Gastroesophageal sphincter (tissue), 3 donors: ENCODE measurements at regions not wholly inside any gene's neighbourhood (a gene's known extent, or its start where the extent isn't known, plus 50 kb on each side); places are given as distances from the start of the nearest gene placed in this dataset.

Experiments used
- CTCF ChIP-seq, 4 experiments: fragments of 200-600 bp in 2 of 4; fragments of 450-650 bp in 2 of 4; sonication (generic) in 1 of 4; IDR thresholded peaks; one replicate each; pipeline ENCODE4 v1.5.1; 2017 to 2019; ENCODE audit warnings: antibody characterized with exemption in 4 of 4, mild to moderate bottlenecking in 2 of 4, moderate library complexity in 2 of 4
- POLR2A ChIP-seq, 2 donors: fragments of 450-650 bp; IDR thresholded peaks; one replicate each; pipeline ENCODE4 v1.6.1; 2017; ENCODE audit warnings: antibody characterized with exemption in 2 of 2, mild to moderate bottlenecking in 2 of 2, moderate library complexity in 1 of 2

GRCh38 chrX:25068340-25068739 lies 52.6 kb upstream of the ARX start:
- TF ChIP-seq POLR2A (IDR thresholded peaks at IDR 0.05) (no peak), CTCF (IDR thresholded peaks at IDR 0.05) (no peak)
